Left lung (tissue), 4 donors: ENCODE measurements at regions not wholly inside any gene's neighbourhood (a gene's known extent, or its start where the extent isn't known, plus 50 kb on each side); places are given as distances from the start of the nearest gene placed in this dataset.

Experiments
- ATAC-seq: fragments of 200-7000 bp; cut with Tn5 transposase; one replicate; pipeline ENCODE4 v1.9.1; 2020; ENCODE audit warnings: moderate library complexity
- DNase-seq, 4 donors: peaks; one replicate each; pipeline ENCODE4 v3.0.0-alpha.2; 2013 to 2020
- H3K27ac ChIP-seq, 2 donors: fragments of 200-600 bp; sonication (generic) in 1 of 2; one replicate each; pipeline versions ENCODE4 v1.5.0 to v1.8.0; 2020 to 2021
- H3K27me3 ChIP-seq, 2 donors: fragments of 200-600 bp; sonication (generic) in 1 of 2; one replicate each; pipeline versions ENCODE4 v1.5.0 to v1.8.0; 2020 to 2021
- H3K36me3 ChIP-seq, 2 donors: fragments of 200-600 bp; sonication (generic) in 1 of 2; one replicate each; pipeline versions ENCODE4 v1.5.0 to v1.8.0; 2020 to 2021
- H3K4me1 ChIP-seq, 2 donors: fragments of 200-600 bp; one replicate each; pipeline ENCODE4 v1.8.0; 2021
- H3K4me3 ChIP-seq, 2 donors: fragments of 200-600 bp; sonication (generic) in 1 of 2; one replicate each; pipeline versions ENCODE4 v1.5.0 to v1.8.0; 2020 to 2021; ENCODE audit warnings: mild to moderate bottlenecking in 1 of 2
- H3K9me3 ChIP-seq, 2 donors: fragments of 200-600 bp; sonication (generic) in 1 of 2; one replicate each; pipeline versions ENCODE4 v1.5.0 to v1.8.0; 2020 to 2021
- intact Hi-C, 2 donors: fragments of 100-400 bp; cut with DNase I; formaldehyde crosslinking; loops; one replicate each; pipeline versions ENCODE4 v1.11.2 to v1.14.2; 2022
- TF ChIP-seq, protein P1 (sequence below), 2 donors: fragments of 200-600 bp; sonication (generic) in 1 of 2; IDR thresholded peaks; one replicate each; pipeline versions ENCODE4 v1.5.0 to v1.8.0; 2021; ENCODE audit warnings: antibody characterized with exemption in 2 of 2
- donor health status: DM: no; HTN: yes; CAD: no.
- donor health status: DM: no; HTN: no; CAD: no.

DNA sequence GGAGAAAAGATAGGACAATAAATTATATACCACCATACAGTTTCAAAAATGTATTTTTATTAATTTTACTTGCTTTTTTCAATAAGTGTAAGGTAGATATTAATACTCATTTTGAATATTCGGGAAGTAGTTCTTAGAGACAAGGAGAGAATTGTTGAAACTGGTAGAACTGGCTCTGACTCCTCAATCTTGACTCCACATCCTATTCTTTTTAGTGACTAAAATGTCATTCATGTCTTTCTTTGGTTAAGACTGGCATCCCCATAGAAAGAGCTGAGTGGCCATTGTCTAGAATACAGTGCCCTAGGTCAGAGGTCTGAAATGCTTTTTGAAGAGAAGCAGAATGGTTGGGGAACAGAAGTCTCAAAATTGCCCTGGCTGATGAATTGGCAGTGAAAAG is 177.6 kb upstream of the LRIG3 start:
- intact Hi-C loops, result no loop called here
- H3K27me3 ChIP-seq, result no peaks in the 10 kb centered on the region
- H3K9me3 ChIP-seq, result no peaks in the 10 kb centered on the region
- DNase-seq, result no peak
- H3K4me1 ChIP-seq, result no peaks in the 10 kb centered on the region
- no peak overlapping the region for H3K27ac ChIP-seq
- TF ChIP-seq, protein P1, sequence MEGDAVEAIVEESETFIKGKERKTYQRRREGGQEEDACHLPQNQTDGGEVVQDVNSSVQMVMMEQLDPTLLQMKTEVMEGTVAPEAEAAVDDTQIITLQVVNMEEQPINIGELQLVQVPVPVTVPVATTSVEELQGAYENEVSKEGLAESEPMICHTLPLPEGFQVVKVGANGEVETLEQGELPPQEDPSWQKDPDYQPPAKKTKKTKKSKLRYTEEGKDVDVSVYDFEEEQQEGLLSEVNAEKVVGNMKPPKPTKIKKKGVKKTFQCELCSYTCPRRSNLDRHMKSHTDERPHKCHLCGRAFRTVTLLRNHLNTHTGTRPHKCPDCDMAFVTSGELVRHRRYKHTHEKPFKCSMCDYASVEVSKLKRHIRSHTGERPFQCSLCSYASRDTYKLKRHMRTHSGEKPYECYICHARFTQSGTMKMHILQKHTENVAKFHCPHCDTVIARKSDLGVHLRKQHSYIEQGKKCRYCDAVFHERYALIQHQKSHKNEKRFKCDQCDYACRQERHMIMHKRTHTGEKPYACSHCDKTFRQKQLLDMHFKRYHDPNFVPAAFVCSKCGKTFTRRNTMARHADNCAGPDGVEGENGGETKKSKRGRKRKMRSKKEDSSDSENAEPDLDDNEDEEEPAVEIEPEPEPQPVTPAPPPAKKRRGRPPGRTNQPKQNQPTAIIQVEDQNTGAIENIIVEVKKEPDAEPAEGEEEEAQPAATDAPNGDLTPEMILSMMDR (IDR thresholded peaks at IDR 0.05), result no peak
- no peak for ATAC-seq
- H3K4me3 ChIP-seq, result no peak overlapping the region
- no peaks in the 10 kb centered on the region for H3K36me3 ChIP-seq

DNA sequence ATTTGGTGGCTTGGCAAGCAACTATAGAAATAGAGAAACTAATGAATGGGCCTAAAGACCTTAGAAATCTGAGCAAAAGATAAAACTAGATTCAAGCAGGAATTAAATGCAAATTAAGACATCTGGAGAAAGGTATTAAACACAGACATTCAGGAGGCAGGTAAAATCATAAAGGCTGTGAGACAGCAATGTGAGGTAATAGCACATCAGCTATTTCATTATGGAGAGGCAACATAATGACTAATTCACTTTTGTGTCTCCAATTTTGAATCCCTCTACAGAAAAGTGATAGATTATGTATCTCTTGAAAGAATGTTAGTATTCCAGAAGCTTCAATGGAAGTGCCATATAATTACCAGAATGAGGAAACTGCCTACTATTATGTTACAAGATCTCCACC is 175.9 kb upstream of the LRIG3 start:
- H3K9me3 ChIP-seq, result no peaks in the 10 kb centered on the region
- H3K4me3 ChIP-seq, result no peak overlapping the region
- no peak for DNase-seq
- TF ChIP-seq, protein P1 (IDR thresholded peaks at IDR 0.05), result no peak
- no peak for ATAC-seq
- no peaks in the 10 kb centered on the region for H3K4me1 ChIP-seq
- H3K27ac ChIP-seq, result no peak overlapping the region
- no peaks in the 10 kb centered on the region for H3K36me3 ChIP-seq
- no peaks in the 10 kb centered on the region for H3K27me3 ChIP-seq
- intact Hi-C loops, result no loop called here

DNA sequence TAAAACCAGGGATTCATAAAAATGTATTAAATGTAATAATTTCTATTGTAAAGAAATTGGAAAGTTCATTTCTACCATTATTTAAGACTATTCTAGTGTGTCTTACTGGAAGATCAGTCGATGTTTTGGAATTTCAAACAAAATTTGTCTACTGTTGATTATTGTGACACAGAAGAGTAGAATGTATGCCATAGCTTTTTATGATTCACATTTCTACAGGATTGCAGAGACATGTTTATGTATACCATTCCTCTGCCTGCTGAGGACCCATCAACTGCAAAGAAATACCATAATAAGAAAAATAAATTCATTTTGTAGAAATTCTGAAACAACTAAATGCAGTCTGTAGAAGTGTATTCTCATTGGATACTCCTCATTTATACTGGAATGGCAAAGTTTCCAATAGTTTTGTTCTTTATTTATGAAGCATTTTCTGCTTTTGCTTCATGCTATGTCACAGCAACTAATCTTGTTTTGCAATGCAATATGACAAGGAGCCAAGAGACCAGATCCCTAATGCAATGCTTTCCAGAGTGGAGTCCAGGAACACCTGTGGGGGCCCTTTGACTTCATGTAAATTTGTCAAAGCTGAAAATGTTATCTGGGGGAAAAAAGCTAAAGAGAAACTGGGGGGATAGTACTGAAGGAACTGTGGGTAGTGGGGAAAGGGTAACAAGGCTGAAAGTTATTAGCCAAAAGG is 172.9 kb upstream of the LRIG3 start:
- Histone ChIP-seq H3K9me3 (no peaks in the 10 kb centered on the region), H3K27ac (no peak overlapping the region), H3K4me3 (no peak overlapping the region), H3K36me3 (no peaks in the 10 kb centered on the region), H3K27me3 (no peaks in the 10 kb centered on the region), H3K4me1 (no peaks in the 10 kb centered on the region)
- intact Hi-C loops, result no loop called here
- TF ChIP-seq, protein P1 (IDR thresholded peaks at IDR 0.05), result no peak
- DNase-seq (no peak), ATAC-seq (no peak)

DNA sequence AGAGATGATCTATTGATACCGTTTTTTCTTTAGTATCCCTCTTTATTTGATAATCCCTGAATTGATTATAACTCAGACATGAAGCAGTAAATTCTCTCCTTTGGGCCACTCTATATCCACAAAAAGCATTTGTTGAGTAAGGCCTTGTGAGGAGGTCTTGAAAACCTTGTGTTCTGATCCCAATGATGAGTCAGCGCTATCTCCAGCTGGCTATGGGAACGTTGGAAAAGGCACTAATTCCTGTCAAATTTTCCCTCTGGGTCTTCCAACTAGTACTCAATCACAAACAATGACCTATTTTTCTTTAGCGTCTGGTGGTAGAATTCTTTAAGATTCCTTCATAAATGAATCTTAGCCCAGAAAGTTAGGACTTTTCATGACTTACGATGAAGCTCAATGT is 168.4 kb upstream of the LRIG3 start:
- DNase-seq (no peak), ATAC-seq (no peak)
- Histone ChIP-seq H3K36me3 (no peaks in the 10 kb centered on the region), H3K27me3 (no peaks in the 10 kb centered on the region), H3K27ac (no peak overlapping the region), H3K4me3 (no peak overlapping the region), H3K4me1 (no peaks in the 10 kb centered on the region), H3K9me3 (no peaks in the 10 kb centered on the region)
- intact Hi-C loops, result no loop called here
- TF ChIP-seq, protein P1 (IDR thresholded peaks at IDR 0.05), result no peak

DNA sequence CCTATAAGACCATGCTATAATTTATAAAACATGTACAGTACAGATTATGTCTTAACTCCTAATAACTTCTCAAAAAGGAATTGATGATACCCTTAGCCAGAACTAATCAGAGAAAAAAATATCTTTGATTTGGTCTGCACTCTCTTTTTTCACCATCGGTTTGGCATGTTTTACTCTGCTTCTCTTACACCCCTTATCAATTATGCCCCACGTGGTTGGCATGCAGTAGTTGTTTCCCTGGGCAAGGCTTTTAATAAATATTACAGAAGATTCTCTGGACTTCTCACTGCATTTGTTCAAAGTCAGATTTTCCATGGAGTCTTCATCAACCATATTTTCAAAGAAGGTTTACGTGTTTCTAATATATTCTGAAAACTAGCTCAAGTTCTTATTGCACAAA is 167.4 kb upstream of the LRIG3 start:
- H3K27ac ChIP-seq, result no peak overlapping the region
- intact Hi-C loops, result no loop called here
- H3K9me3 ChIP-seq, result no peaks in the 10 kb centered on the region
- H3K36me3 ChIP-seq, result no peaks in the 10 kb centered on the region
- ATAC-seq, result no peak
- no peak overlapping the region for H3K4me3 ChIP-seq
- H3K27me3 ChIP-seq, result no peaks in the 10 kb centered on the region
- no peak for DNase-seq
- TF ChIP-seq, protein P1 (IDR thresholded peaks at IDR 0.05), result no peak
- H3K4me1 ChIP-seq, result no peaks in the 10 kb centered on the region
